ENCODE measurements at regions not wholly inside any gene's neighbourhood (a gene's known extent, or its start where the extent isn't known, plus 50 kb on each side); places are given as distances from the start of the nearest gene placed in this dataset.

DNA sequence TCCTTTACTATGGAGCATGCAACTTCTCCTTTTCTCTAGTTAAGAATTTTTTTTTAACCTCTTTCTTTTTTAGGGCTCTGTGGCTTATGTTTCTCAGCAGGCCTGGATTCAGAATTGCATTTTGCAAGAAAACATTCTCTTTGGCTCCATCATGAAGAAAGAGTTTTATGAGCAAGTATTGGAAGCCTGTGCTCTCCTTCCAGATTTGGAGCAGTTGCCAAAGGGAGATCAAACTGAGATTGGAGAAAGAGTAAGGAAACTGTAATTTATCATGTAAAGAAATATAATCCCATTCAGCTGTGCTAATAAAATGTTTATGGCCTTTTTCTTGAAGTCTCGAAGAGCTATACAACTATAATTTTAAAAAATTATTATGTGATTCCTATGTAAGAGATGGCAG is 70.1 kb downstream of the HSPA13 start:
- no peak for TF ChIP-seq POLR2A (IDR thresholded peaks at IDR 0.05)
- TF ChIP-seq, protein P1, sequence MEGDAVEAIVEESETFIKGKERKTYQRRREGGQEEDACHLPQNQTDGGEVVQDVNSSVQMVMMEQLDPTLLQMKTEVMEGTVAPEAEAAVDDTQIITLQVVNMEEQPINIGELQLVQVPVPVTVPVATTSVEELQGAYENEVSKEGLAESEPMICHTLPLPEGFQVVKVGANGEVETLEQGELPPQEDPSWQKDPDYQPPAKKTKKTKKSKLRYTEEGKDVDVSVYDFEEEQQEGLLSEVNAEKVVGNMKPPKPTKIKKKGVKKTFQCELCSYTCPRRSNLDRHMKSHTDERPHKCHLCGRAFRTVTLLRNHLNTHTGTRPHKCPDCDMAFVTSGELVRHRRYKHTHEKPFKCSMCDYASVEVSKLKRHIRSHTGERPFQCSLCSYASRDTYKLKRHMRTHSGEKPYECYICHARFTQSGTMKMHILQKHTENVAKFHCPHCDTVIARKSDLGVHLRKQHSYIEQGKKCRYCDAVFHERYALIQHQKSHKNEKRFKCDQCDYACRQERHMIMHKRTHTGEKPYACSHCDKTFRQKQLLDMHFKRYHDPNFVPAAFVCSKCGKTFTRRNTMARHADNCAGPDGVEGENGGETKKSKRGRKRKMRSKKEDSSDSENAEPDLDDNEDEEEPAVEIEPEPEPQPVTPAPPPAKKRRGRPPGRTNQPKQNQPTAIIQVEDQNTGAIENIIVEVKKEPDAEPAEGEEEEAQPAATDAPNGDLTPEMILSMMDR (IDR thresholded peaks at IDR 0.05): no peak

Measured in esophagus squamous epithelium (tissue), 4 donors.